Panc1 (cell line): ENCODE measurements at regions not wholly inside any gene's neighbourhood (a gene's known extent, or its start where the extent isn't known, plus 50 kb on each side); places are given as distances from the start of the nearest gene placed in this dataset.

Source experiments
- ATAC-seq: fragments of 200-7000 bp; cut with Tn5 transposase; 2 replicates; pipeline ENCODE4 v1.9.1; 2020; ENCODE audit warnings: mild to moderate bottlenecking, moderate library complexity
- BruUV-seq: library from RNA; stranded (reverse); fragments of 400-500 nt; replicated peaks from 2 replicates; lab custom pipeline; 2021; lab: Mats Ljungman, UMichigan
- CTCF ChIA-PET: fragments of 300-600 bp; sonication (Branson Sonifier 250); formaldehyde crosslinking; loops from one replicate; lab custom pipeline; 2022; ENCODE audit warnings: antibody characterized with exemption; lab: Charles Lee
- POLR2A ChIA-PET: fragments of 300-600 bp; sonication (Branson Sonifier 250); formaldehyde crosslinking; loops from one replicate; lab custom pipeline; 2022; ENCODE audit warnings: antibody characterized with exemption; lab: Charles Lee
- DNase-seq: peaks from one replicate; pipeline ENCODE4 v3.0.0-alpha.2; 2010; ENCODE audit warnings: low read depth, low spot score
- H3K27ac ChIP-seq: 2 replicates; pipeline ENCODE4 v1.5.1; 2011; ENCODE audit warnings: mild to moderate bottlenecking, low read length, inconsistent platforms
- H3K27me3 ChIP-seq: fragments of 200-500 bp; sonication (Bioruptor generic); 2 replicates; pipeline ENCODE4 v1.6.0; 2014; ENCODE audit warnings: low read length, inconsistent platforms; ENCODE audit not compliant: control insufficient read depth, insufficient read depth
- H3K36me3 ChIP-seq: fragments of 200-500 bp; sonication (Bioruptor generic); 2 replicates; pipeline ENCODE4 v1.5.1; 2014; ENCODE audit warnings: inconsistent platforms, mild to moderate bottlenecking, low read length, moderate library complexity; ENCODE audit not compliant: control insufficient read depth, insufficient read depth
- H3K4me1 ChIP-seq: 2 replicates; pipeline ENCODE4 v1.5.1; 2011; ENCODE audit warnings: inconsistent platforms, mild to moderate bottlenecking, low read length, moderate library complexity; ENCODE audit not compliant: control insufficient read depth, insufficient read depth
- H3K4me3 ChIP-seq, 2 experiments: 2 replicates each; pipeline ENCODE4 v1.5.1; 2011 to 2012; ENCODE audit warnings: low read depth in 2 of 2, low read length in 2 of 2, mild to moderate bottlenecking in 2 of 2, inconsistent platforms in 1 of 2, moderate library complexity in 1 of 2
- H3K9me3 ChIP-seq: fragments of 200-500 bp; sonication (Bioruptor generic); 2 replicates; pipeline ENCODE4 v1.5.1; 2014; ENCODE audit warnings: low read depth, mild to moderate bottlenecking, inconsistent platforms, low read length, moderate library complexity; ENCODE audit not compliant: control insufficient read depth, insufficient read depth
- POLR2AphosphoS5 ChIP-seq: IDR thresholded peaks from 2 replicates; pipeline ENCODE4 v1.6.1; 2012; ENCODE audit warnings: mild to moderate bottlenecking, low read depth, low read length, moderate library complexity
- TCF7L2 ChIP-seq: IDR thresholded peaks from 2 replicates; pipeline ENCODE4 v1.6.1; 2011; ENCODE audit warnings: mild to moderate bottlenecking, low read depth, low read length, inconsistent platforms
- in situ Hi-C: cut with HindIII; loops from 2 replicates; pipeline ENCODE4 v1.10.0; 2016; ENCODE audit warnings: low sequenced_read_pairs, low pct_unique_long_range_greater_than_20kb
- intact Hi-C: fragments of 100-400 bp; cut with micrococcal nuclease; formaldehyde crosslinking; loops from one replicate; pipeline ENCODE4 v1.10.0; 2022; ENCODE audit not compliant: unreplicated experiment
- TF ChIP-seq, protein P1 (sequence below): fragments of 450-650 bp; IDR thresholded peaks from 2 replicates; pipeline ENCODE4 v1.5.1; 2017; ENCODE audit warnings: mild to moderate bottlenecking
- TF ChIP-seq, protein P2 (sequence below), 2 experiments: IDR thresholded peaks; 2 replicates each; pipeline ENCODE4 v1.6.1; 2011 to 2012; ENCODE audit warnings: low read depth in 2 of 2, control low read depth in 1 of 2, low read length in 1 of 2, mild to moderate bottlenecking in 1 of 2, moderate library complexity in 1 of 2; ENCODE audit not compliant: insufficient read depth in 1 of 2

DNA sequence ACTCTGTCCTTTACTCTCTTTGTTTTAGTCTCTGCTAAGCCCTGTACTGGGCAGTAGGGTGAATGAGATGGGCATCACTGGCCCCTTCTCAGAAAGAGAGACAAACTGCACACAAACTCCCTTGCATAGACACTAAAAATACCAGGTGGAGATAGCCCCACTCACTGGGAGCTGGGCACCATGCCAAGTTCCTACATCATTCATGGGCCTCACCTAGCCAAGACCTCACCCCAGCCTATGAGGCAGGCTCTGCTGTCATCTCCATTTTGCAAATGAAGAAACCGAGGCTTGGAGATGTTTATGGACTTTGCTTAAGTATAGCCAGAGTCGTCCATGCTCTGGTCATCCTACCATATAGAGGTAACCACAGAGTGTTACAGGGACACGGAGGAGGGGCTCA is 499.8 kb upstream of the CDH11 start:
- H3K36me3 ChIP-seq, result no peaks in the 10 kb centered on the region
- no peak overlapping the region for H3K27ac ChIP-seq
- no peaks in the 10 kb centered on the region for H3K27me3 ChIP-seq
- H3K9me3 ChIP-seq, result no peaks in the 10 kb centered on the region
- BruUV-seq, result no TSS peak
- ATAC-seq (no peak), DNase-seq (no peak)
- no peak overlapping the region for H3K4me3 ChIP-seq
- in situ Hi-C loops (no loop called here), intact Hi-C loops (no loop called here)
- POLR2A ChIA-PET, result no interaction called here
- no peaks in the 10 kb centered on the region for H3K4me1 ChIP-seq
- TF ChIP-seq TCF7L2 (no peak), POLR2AphosphoS5 (no peak)
- TF ChIP-seq, protein P1, sequence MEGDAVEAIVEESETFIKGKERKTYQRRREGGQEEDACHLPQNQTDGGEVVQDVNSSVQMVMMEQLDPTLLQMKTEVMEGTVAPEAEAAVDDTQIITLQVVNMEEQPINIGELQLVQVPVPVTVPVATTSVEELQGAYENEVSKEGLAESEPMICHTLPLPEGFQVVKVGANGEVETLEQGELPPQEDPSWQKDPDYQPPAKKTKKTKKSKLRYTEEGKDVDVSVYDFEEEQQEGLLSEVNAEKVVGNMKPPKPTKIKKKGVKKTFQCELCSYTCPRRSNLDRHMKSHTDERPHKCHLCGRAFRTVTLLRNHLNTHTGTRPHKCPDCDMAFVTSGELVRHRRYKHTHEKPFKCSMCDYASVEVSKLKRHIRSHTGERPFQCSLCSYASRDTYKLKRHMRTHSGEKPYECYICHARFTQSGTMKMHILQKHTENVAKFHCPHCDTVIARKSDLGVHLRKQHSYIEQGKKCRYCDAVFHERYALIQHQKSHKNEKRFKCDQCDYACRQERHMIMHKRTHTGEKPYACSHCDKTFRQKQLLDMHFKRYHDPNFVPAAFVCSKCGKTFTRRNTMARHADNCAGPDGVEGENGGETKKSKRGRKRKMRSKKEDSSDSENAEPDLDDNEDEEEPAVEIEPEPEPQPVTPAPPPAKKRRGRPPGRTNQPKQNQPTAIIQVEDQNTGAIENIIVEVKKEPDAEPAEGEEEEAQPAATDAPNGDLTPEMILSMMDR, result no peak
- TF ChIP-seq, protein P2, sequence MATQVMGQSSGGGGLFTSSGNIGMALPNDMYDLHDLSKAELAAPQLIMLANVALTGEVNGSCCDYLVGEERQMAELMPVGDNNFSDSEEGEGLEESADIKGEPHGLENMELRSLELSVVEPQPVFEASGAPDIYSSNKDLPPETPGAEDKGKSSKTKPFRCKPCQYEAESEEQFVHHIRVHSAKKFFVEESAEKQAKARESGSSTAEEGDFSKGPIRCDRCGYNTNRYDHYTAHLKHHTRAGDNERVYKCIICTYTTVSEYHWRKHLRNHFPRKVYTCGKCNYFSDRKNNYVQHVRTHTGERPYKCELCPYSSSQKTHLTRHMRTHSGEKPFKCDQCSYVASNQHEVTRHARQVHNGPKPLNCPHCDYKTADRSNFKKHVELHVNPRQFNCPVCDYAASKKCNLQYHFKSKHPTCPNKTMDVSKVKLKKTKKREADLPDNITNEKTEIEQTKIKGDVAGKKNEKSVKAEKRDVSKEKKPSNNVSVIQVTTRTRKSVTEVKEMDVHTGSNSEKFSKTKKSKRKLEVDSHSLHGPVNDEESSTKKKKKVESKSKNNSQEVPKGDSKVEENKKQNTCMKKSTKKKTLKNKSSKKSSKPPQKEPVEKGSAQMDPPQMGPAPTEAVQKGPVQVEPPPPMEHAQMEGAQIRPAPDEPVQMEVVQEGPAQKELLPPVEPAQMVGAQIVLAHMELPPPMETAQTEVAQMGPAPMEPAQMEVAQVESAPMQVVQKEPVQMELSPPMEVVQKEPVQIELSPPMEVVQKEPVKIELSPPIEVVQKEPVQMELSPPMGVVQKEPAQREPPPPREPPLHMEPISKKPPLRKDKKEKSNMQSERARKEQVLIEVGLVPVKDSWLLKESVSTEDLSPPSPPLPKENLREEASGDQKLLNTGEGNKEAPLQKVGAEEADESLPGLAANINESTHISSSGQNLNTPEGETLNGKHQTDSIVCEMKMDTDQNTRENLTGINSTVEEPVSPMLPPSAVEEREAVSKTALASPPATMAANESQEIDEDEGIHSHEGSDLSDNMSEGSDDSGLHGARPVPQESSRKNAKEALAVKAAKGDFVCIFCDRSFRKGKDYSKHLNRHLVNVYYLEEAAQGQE (IDR thresholded peaks at IDR 0.05; ENCODE audit: insufficient read depth in 1 of 2, low read depth in 2 of 2, low read length in 1 of 2), result no peak
- CTCF ChIA-PET, result no interaction called here

DNA sequence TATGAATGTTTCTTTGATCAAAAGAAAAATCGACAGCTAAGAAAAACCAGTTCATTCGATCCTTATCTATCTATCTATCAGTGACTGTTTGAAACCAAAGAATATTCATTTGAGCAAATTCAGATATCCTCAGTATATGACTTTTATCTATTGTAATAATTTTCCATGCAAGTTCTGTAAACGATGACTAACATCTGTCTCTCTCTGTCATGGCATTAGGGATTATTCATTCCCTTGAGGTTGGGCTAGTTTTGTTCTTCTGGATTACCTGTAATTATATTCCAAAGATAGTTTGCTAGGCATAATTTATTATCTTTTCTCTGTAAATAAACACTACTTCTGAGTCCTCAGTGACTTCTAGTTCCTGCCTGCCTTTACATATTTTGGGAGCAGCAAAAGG is 497.7 kb upstream of the CDH11 start:
- in situ Hi-C loops, result no loop called here
- no peaks in the 10 kb centered on the region for H3K36me3 ChIP-seq
- ATAC-seq (no peak), DNase-seq (no peak)
- H3K9me3 ChIP-seq, result no peaks in the 10 kb centered on the region
- POLR2A ChIA-PET, result no interaction called here
- no TSS peak for BruUV-seq
- intact Hi-C loops, result no loop called here
- CTCF ChIA-PET, result no interaction called here
- H3K4me3 ChIP-seq, result no peak overlapping the region
- no peaks in the 10 kb centered on the region for H3K27me3 ChIP-seq
- no peak overlapping the region for H3K27ac ChIP-seq
- TF ChIP-seq, protein P2 (IDR thresholded peaks at IDR 0.05; ENCODE audit: insufficient read depth in 1 of 2, low read depth in 2 of 2, low read length in 1 of 2), result no peak
- no peaks in the 10 kb centered on the region for H3K4me1 ChIP-seq
